ENCODE measurements at regions not wholly inside any gene's neighbourhood (a gene's known extent, or its start where the extent isn't known, plus 50 kb on each side); places are given as distances from the start of the nearest gene placed in this dataset.
A peak's percentile ranks its signal among the peaks of the same experiment; 100 is the strongest.

- H3K27ac ChIP-seq (ENCODE audit: insufficient read length, low read depth, low read length): no peak overlapping the region
- WGBS (ENCODE audit: extremely low coverage, insufficient read length, low lambda C conversion rate): no CpG with 5 or more reads among the region's 16 CpGs
- Mint-ChIP-seq H3K4me1 (peaks cover 29 to 33% of the 10 kb centered on the region in 2 experiments), H3K27me3 (ENCODE audit: low read depth) (peaks cover 4% of the 10 kb centered on the region), H3K4me3 (peak overlapping the region in 1 of 2 experiments; percentile 36; a peak in 1 of 5 replicates), H3K9me3 (no peaks in the 10 kb centered on the region), H3K27ac (no peak overlapping the region), H3K36me3 (ENCODE audit: insufficient read depth in 1 of 3, low read depth in 3 of 3) (peaks cover 0 to under 1% (median 0%) of the 10 kb centered on the region in 3 experiments; a peak in 1 of 7 replicates)
- no peak overlapping the region for H3K4ac ChIP-seq (ENCODE audit: low read depth, low read length)
- 0 out of 2 replicates have a peak, but pooled peaks cover 3% of the 10 kb centered on the region for H3K4me1 ChIP-seq (ENCODE audit: insufficient read depth, low read length)
- H4K91ac ChIP-seq (ENCODE audit: insufficient read length, low read depth, low read length): no peak overlapping the region
- no peak overlapping the region for H3K9ac ChIP-seq (ENCODE audit: extremely low read depth, insufficient read length, low read length)
- no peak overlapping the region for H3K23ac ChIP-seq (ENCODE audit: insufficient read length, low read depth, low read length)
- H2AFZ ChIP-seq (ENCODE audit: low read length): no peak overlapping the region
- no peak for TF ChIP-seq CTCF (conservative IDR thresholded peaks at IDR 0.05)
- no peak overlapping the region for H2AK5ac ChIP-seq (ENCODE audit: insufficient read length, low read length)
- H3K9me3 ChIP-seq (ENCODE audit: control insufficient read depth, low read depth, low read length): no peaks in the 10 kb centered on the region
- no peak overlapping the region for H2BK120ac ChIP-seq (ENCODE audit: low read depth, low read length, poor library complexity, severe bottlenecking)
- H3K79me2 ChIP-seq (ENCODE audit: insufficient read depth, low read length): no peaks in the 10 kb centered on the region
- no peak overlapping the region for H2BK12ac ChIP-seq (ENCODE audit: insufficient read length, low read depth, low read length)
- H4K20me1 ChIP-seq (ENCODE audit: control insufficient read depth, insufficient read depth, insufficient read length): no peaks in the 10 kb centered on the region
- no peak overlapping the region for H4K8ac ChIP-seq (replicated peaks; ENCODE audit: insufficient read length, low read depth, low read length)
- no peak overlapping the region for H2BK20ac ChIP-seq (ENCODE audit: low read depth, low read length, poor library complexity, severe bottlenecking)
- no peak overlapping the region for H3K4me2 ChIP-seq (ENCODE audit: insufficient read depth, insufficient read length, low read length)
- DNase-seq: no peak
- no peaks in the 10 kb centered on the region for H3K79me1 ChIP-seq (ENCODE audit: insufficient read depth, low read depth, low read length, poor library complexity, severe bottlenecking)
- H2BK5ac ChIP-seq (ENCODE audit: insufficient read length, low read length): no peak overlapping the region
- H2BK15ac ChIP-seq (ENCODE audit: low read depth, low read length): no peak overlapping the region
- no peak overlapping the region for H3T11ph ChIP-seq (ENCODE audit: low read length)
- H3K23me2 ChIP-seq (ENCODE audit: insufficient read length, low read depth, low read length, poor library complexity, severe bottlenecking): no peaks in the 10 kb centered on the region
- peak overlapping the region; percentile 69; the same call in 1 of the 2 replicates for H3K14ac ChIP-seq (ENCODE audit: insufficient read depth, low read length)
- peak overlapping the region; percentile 27 for H3K18ac ChIP-seq (ENCODE audit: insufficient read length, low read depth, low read length)
- no peak overlapping the region for H3K56ac ChIP-seq (ENCODE audit: insufficient read length, low read depth, low read length)
- H4K5ac ChIP-seq (ENCODE audit: insufficient read length, low read depth, low read length): no peak overlapping the region
- no peaks in the 10 kb centered on the region for H3K27me3 ChIP-seq (ENCODE audit: insufficient read depth, low read length)
Observed at GRCh38 chr10:123512901-123513775, 153.0 kb upstream of the GPR26 start.

Measured in H9 (cell line).